ENCODE measurements at regions not wholly inside any gene's neighbourhood (a gene's known extent, or its start where the extent isn't known, plus 50 kb on each side); places are given as distances from the start of the nearest gene placed in this dataset.

- TF ChIP-seq CTCF (IDR thresholded peaks at IDR 0.05; ENCODE audit: low read depth, low read length) = peak; percentile 32
- H3K4me3 ChIP-seq = no peak overlapping the region
- H3K27ac ChIP-seq = no peak overlapping the region
- no peaks in the 10 kb centered on the region for H3K9me3 ChIP-seq (ENCODE audit: low read depth)
- H3K4me1 ChIP-seq (ENCODE audit: low read depth) = no peaks in the 10 kb centered on the region
- H3K27me3 ChIP-seq = no peaks in the 10 kb centered on the region
- DNase-seq (ENCODE audit: low read depth in 1 of 2, low spot score in 1 of 2) = no peak
- no peaks in the 10 kb centered on the region for H3K36me3 ChIP-seq
These were observed 98.9 kb downstream of the ACTL7B start for GRCh38 chr9:108756746-108757490.

GRCh38 chr9:108755979-108756378 is 99.8 kb downstream of the ACTL7B start:
- H3K4me3 ChIP-seq = no peak overlapping the region
- H3K27me3 ChIP-seq = no peaks in the 10 kb centered on the region
- H3K36me3 ChIP-seq = no peaks in the 10 kb centered on the region
- H3K27ac ChIP-seq = no peak overlapping the region
- TF ChIP-seq CTCF (IDR thresholded peaks at IDR 0.05; ENCODE audit: low read depth, low read length) = no peak
- no peaks in the 10 kb centered on the region for H3K4me1 ChIP-seq (ENCODE audit: low read depth)
- no peak for DNase-seq (ENCODE audit: low read depth in 1 of 2, low spot score in 1 of 2)
- H3K9me3 ChIP-seq (ENCODE audit: low read depth) = no peaks in the 10 kb centered on the region

- no peak for DNase-seq (ENCODE audit: low read depth in 1 of 2, low spot score in 1 of 2)
- Histone ChIP-seq H3K27ac (no peak overlapping the region), H3K9me3 (ENCODE audit: low read depth) (no peaks in the 10 kb centered on the region), H3K4me1 (ENCODE audit: low read depth) (no peaks in the 10 kb centered on the region), H3K4me3 (no peak overlapping the region), H3K36me3 (no peaks in the 10 kb centered on the region), H3K27me3 (no peaks in the 10 kb centered on the region)
- no peak for TF ChIP-seq CTCF (IDR thresholded peaks at IDR 0.05; ENCODE audit: low read depth, low read length)
These were observed 104.4 kb downstream of the ACTL7B start for GRCh38 chr9:108751369-108751768.

GRCh38 chr9:108750661-108751215 is 105.0 kb downstream of the ACTL7B start:
- Histone ChIP-seq H3K27ac (no peak overlapping the region), H3K9me3 (ENCODE audit: low read depth) (no peaks in the 10 kb centered on the region), H3K4me3 (no peak overlapping the region), H3K36me3 (no peaks in the 10 kb centered on the region), H3K4me1 (ENCODE audit: low read depth) (no peaks in the 10 kb centered on the region), H3K27me3 (no peaks in the 10 kb centered on the region)
- no peak for DNase-seq (ENCODE audit: low read depth in 1 of 2, low spot score in 1 of 2)
- TF ChIP-seq CTCF (IDR thresholded peaks at IDR 0.05; ENCODE audit: low read depth, low read length) = no peak

- TF ChIP-seq CTCF (IDR thresholded peaks at IDR 0.05; ENCODE audit: low read depth, low read length) = no peak
- H3K4me1 ChIP-seq (ENCODE audit: low read depth) = no peaks in the 10 kb centered on the region
- H3K36me3 ChIP-seq = no peaks in the 10 kb centered on the region
- no peak overlapping the region for H3K27ac ChIP-seq
- no peaks in the 10 kb centered on the region for H3K27me3 ChIP-seq
- DNase-seq (ENCODE audit: low read depth in 1 of 2, low spot score in 1 of 2) = no peak
- H3K4me3 ChIP-seq = no peak overlapping the region
- no peaks in the 10 kb centered on the region for H3K9me3 ChIP-seq (ENCODE audit: low read depth)
These were observed 107.0 kb downstream of the ACTL7B start for GRCh38 chr9:108748776-108749175.
